H1 (cell line): ENCODE measurements at regions not wholly inside any gene's neighbourhood (a gene's known extent, or its start where the extent isn't known, plus 50 kb on each side); places are given as distances from the start of the nearest gene placed in this dataset.

Experiments
- CHD2 ChIP-seq: IDR thresholded peaks from 2 replicates; pipeline ENCODE4 v1.6.1; 2012; ENCODE audit warnings: low read length, improper control_type of control experiment
- CHD7 ChIP-seq: fragments of 300-600 bp; sonication (generic); IDR thresholded peaks from 2 replicates; pipeline ENCODE4 v1.7.1; 2012; ENCODE audit warnings: low read length, moderate library complexity, mild to moderate bottlenecking, inconsistent platforms; ENCODE audit not compliant: insufficient replicate concordance
- CTCF ChIP-seq, 3 experiments: IDR thresholded peaks; 1 replicate in 2 of 3; 2 replicates in 1 of 3; pipeline versions ENCODE4 v1.5.1 to v1.6.1; 2011; ENCODE audit warnings: low read length in 3 of 3, mild to moderate bottlenecking in 3 of 3, inconsistent platforms in 2 of 3, low read depth in 1 of 3, moderate library complexity in 1 of 3; ENCODE audit not compliant: insufficient read depth in 1 of 3; ENCODE audit errors: control extremely low read depth in 1 of 3
- EP300 ChIP-seq, 2 experiments: IDR thresholded peaks; 1 replicate in 1 of 2; 2 replicates in 1 of 2; pipeline ENCODE4 v1.6.1; 2011 to 2012; ENCODE audit warnings: low read depth in 2 of 2, low read length in 2 of 2, mild to moderate bottlenecking in 2 of 2, borderline replicate concordance in 1 of 2, inconsistent platforms in 1 of 2, moderate library complexity in 1 of 2
- EZH2 ChIP-seq: fragments of 200-600 bp; sonication (generic); IDR thresholded peaks from 2 replicates; pipeline ENCODE4 v1.7.1; 2012; ENCODE audit warnings: low read depth, mild to moderate bottlenecking, moderate library complexity, low read length, inconsistent platforms; ENCODE audit not compliant: severe bottlenecking
- GABPA ChIP-seq: IDR thresholded peaks from 2 replicates; pipeline ENCODE4 v1.6.1; 2011; ENCODE audit warnings: mild to moderate bottlenecking, low read length, moderate library complexity, borderline replicate concordance; ENCODE audit not compliant: insufficient read depth
- GTF2F1 ChIP-seq: IDR thresholded peaks from 2 replicates; pipeline ENCODE4 v1.6.1; 2012; ENCODE audit warnings: low read depth, low read length, improper control_type of control experiment, borderline replicate concordance
- HDAC2 ChIP-seq, 2 experiments: fragments of 300-600 bp in 1 of 2; sonication (generic) in 1 of 2; IDR thresholded peaks; 2 replicates each; pipeline ENCODE4 v1.6.1; 2011 to 2012; ENCODE audit warnings: low read depth in 2 of 2, low read length in 2 of 2, mild to moderate bottlenecking in 2 of 2, moderate library complexity in 2 of 2, borderline replicate concordance in 1 of 2, inconsistent platforms in 1 of 2
- MAX ChIP-seq: IDR thresholded peaks from 2 replicates; pipeline ENCODE4 v1.6.1; 2012; ENCODE audit warnings: inconsistent platforms
- POLR2A ChIP-seq, 2 experiments: IDR thresholded peaks; 1 replicate in 1 of 2; 2 replicates in 1 of 2; pipeline ENCODE4 v1.6.1; 2011; ENCODE audit warnings: low read depth in 2 of 2, low read length in 2 of 2, mild to moderate bottlenecking in 2 of 2; ENCODE audit errors: control extremely low read depth in 1 of 2
- RAD21 ChIP-seq, 2 experiments: IDR thresholded peaks in 1 of 2; conservative IDR thresholded peaks in 1 of 2; 2 replicates each; pipeline ENCODE4 v1.6.1; 2011; ENCODE audit warnings: low read depth in 2 of 2, low read length in 2 of 2, improper control_type of control experiment in 1 of 2, inconsistent platforms in 1 of 2, mild to moderate bottlenecking in 1 of 2, moderate library complexity in 1 of 2
- RNF2 ChIP-seq: fragments of 200-900, 300-1000 bp; sonication (generic); IDR thresholded peaks from 2 replicates; pipeline ENCODE4 v1.7.1; 2016; ENCODE audit warnings: borderline replicate concordance, low read depth, mild to moderate bottlenecking, antibody characterized with exemption, low read length; ENCODE audit not compliant: poor library complexity, severe bottlenecking; ENCODE audit errors: missing control alignments
- TCF12 ChIP-seq: IDR thresholded peaks from 2 replicates; pipeline ENCODE4 v1.6.1; 2011; ENCODE audit warnings: low read depth, mild to moderate bottlenecking, low read length
- YY1 ChIP-seq: IDR thresholded peaks from 2 replicates; pipeline ENCODE4 v1.6.1; 2011; ENCODE audit warnings: low read depth, mild to moderate bottlenecking, low read length

- no peak for TF ChIP-seq CTCF (IDR thresholded peaks at IDR 0.05; ENCODE audit: control extremely low read depth in 1 of 3, insufficient read depth in 1 of 3, low read depth in 1 of 3, low read length in 3 of 3)
- no peak for TF ChIP-seq RNF2
- TF ChIP-seq POLR2A (IDR thresholded peaks at IDR 0.05; ENCODE audit: control extremely low read depth in 1 of 2, low read depth in 2 of 2, low read length in 2 of 2), result no peak
- TF ChIP-seq EP300 (IDR thresholded peaks at IDR 0.05; ENCODE audit: borderline replicate concordance in 1 of 2, low read depth in 2 of 2, low read length in 2 of 2), result no peak
- TF ChIP-seq RAD21 (IDR thresholded peaks at IDR 0.05 in 1 of 2, conservative IDR thresholded peaks at IDR 0.05 in 1 of 2; ENCODE audit: low read depth in 2 of 2, low read length in 2 of 2), result no peak
- TF ChIP-seq CHD2, result no peak
- no peak for TF ChIP-seq HDAC2 (IDR thresholded peaks at IDR 0.05; ENCODE audit: borderline replicate concordance in 1 of 2, low read depth in 2 of 2, low read length in 2 of 2)
- TF ChIP-seq GTF2F1, result no peak
- no peak for TF ChIP-seq YY1
- no peak for TF ChIP-seq EZH2
- TF ChIP-seq CHD7, result no peak
- no peak for TF ChIP-seq TCF12
- no peak for TF ChIP-seq GABPA
- no peak for TF ChIP-seq MAX
These were observed 76.6 kb upstream of the PIAS1 start for GRCh38 chr15:67977414-67978089.
